Astrocyte (in vitro differentiated cells and primary cell): ENCODE measurements at regions not wholly inside any gene's neighbourhood (a gene's known extent, or its start where the extent isn't known, plus 50 kb on each side); places are given as distances from the start of the nearest gene placed in this dataset.

Source experiments
- DNase-seq: peaks from one replicate; pipeline ENCODE4 v3.0.0-alpha.2; 2010; ENCODE audit warnings: low read depth
- FAIRE-seq: peaks from 2 replicates; lab custom pipeline; 2011; peaks lifted over from hg19 to GRCh38; lab: Jason Lieb, UNC
- H2AFZ ChIP-seq: 2 replicates; pipeline ENCODE4 v1.6.0; 2012; ENCODE audit warnings: low read depth, low read length, inconsistent platforms
- H3K27ac ChIP-seq: 2 replicates; pipeline ENCODE4 v1.5.1; 2011; ENCODE audit warnings: low read depth, low read length, inconsistent platforms
- H3K27me3 ChIP-seq: 2 replicates; pipeline ENCODE4 v1.6.0; 2011; ENCODE audit warnings: low read length, inconsistent platforms; ENCODE audit not compliant: insufficient read depth
- H3K36me3 ChIP-seq: 2 replicates; pipeline ENCODE4 v1.5.1; 2011; ENCODE audit warnings: low read length, inconsistent platforms; ENCODE audit not compliant: insufficient read depth
- H3K4me1 ChIP-seq: 2 replicates; pipeline ENCODE4 v1.5.1; 2011; ENCODE audit warnings: low read length, inconsistent platforms; ENCODE audit not compliant: insufficient read depth
- H3K4me2 ChIP-seq: 2 replicates; pipeline ENCODE4 v1.6.0; 2012; ENCODE audit warnings: low read length, inconsistent platforms
- H3K4me3 ChIP-seq: 2 replicates; pipeline ENCODE4 v1.5.1; 2011; ENCODE audit warnings: low read depth, mild to moderate bottlenecking, low read length, inconsistent platforms; ENCODE audit not compliant: insufficient read depth
- H3K79me2 ChIP-seq: 2 replicates; pipeline ENCODE4 v1.6.0; 2012; ENCODE audit warnings: mild to moderate bottlenecking, low read length, inconsistent platforms; ENCODE audit not compliant: insufficient read depth
- H3K9ac ChIP-seq: 2 replicates; pipeline ENCODE4 v1.6.0; 2012; ENCODE audit warnings: mild to moderate bottlenecking, low read length, inconsistent platforms
- H3K9me3 ChIP-seq: 2 replicates; pipeline ENCODE4 v1.5.1; 2012; ENCODE audit warnings: low read depth, mild to moderate bottlenecking, low read length, inconsistent platforms; ENCODE audit not compliant: insufficient read depth
- H4K20me1 ChIP-seq: 2 replicates; pipeline ENCODE4 v1.6.0; 2012; ENCODE audit warnings: low read length, inconsistent platforms; ENCODE audit not compliant: insufficient read depth
- H3K27ac Mint-ChIP-seq: one replicate; pipeline ENCODE4 v1.8.0; 2021; ENCODE audit warnings: mild to moderate bottlenecking, mixed read lengths; ENCODE audit not compliant: unreplicated experiment
- H3K27me3 Mint-ChIP-seq: one replicate; pipeline ENCODE4 v1.8.0; 2021; ENCODE audit warnings: low read depth, mixed read lengths; ENCODE audit not compliant: unreplicated experiment
- H3K36me3 Mint-ChIP-seq: one replicate; pipeline ENCODE4 v1.8.0; 2021; ENCODE audit warnings: low read depth, mixed read lengths; ENCODE audit not compliant: unreplicated experiment
- H3K4me1 Mint-ChIP-seq: one replicate; pipeline ENCODE4 v1.8.0; 2021; ENCODE audit warnings: low read depth, mixed read lengths; ENCODE audit not compliant: unreplicated experiment
- H3K4me3 Mint-ChIP-seq: one replicate; pipeline ENCODE4 v1.8.0; 2021; ENCODE audit warnings: mild to moderate bottlenecking, moderate library complexity, mixed read lengths; ENCODE audit not compliant: unreplicated experiment
- H3K9me3 Mint-ChIP-seq: one replicate; pipeline ENCODE4 v1.8.0; 2021; ENCODE audit warnings: mild to moderate bottlenecking, mixed read lengths; ENCODE audit not compliant: unreplicated experiment
- EZH2 ChIP-seq: IDR thresholded peaks from 2 replicates; pipeline ENCODE4 v1.6.1; 2012; ENCODE audit warnings: mild to moderate bottlenecking, low read length, inconsistent platforms; ENCODE audit not compliant: insufficient read depth
- TF ChIP-seq, protein P1 (sequence below): IDR thresholded peaks from 2 replicates; pipeline ENCODE4 v1.5.1; 2011; ENCODE audit warnings: low read depth, mild to moderate bottlenecking, inconsistent platforms, low read length, moderate library complexity; ENCODE audit not compliant: insufficient read depth

DNA sequence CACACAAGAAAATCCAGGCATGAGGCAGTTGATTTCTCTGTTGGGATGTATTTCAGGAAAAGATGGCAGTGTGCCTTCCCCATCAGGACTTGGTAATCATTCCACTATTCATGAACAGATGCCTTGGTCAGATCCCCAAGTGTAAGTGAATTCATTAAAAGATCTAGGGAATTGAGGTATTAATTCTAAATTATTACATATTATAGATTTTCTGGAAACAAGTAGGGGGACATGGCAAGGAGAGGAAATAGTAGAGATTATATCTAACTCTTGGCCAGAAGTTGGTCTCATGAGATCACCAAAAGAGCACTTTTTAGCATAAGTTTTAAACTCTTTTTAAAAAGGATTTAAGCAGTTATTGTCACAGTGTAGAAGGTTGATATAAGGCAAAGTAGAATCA, 74.4 kb upstream of the MDFIC2 start:
- Histone ChIP-seq H3K27ac (no peak overlapping the region), H3K79me2 (no peaks in the 10 kb centered on the region), H3K9me3 (no peaks in the 10 kb centered on the region), H3K4me3 (no peak overlapping the region), H4K20me1 (no peaks in the 10 kb centered on the region), H3K27me3 (no peaks in the 10 kb centered on the region), H2AFZ (no peak overlapping the region), H3K4me1 (no peaks in the 10 kb centered on the region), H3K36me3 (no peaks in the 10 kb centered on the region), H3K4me2 (no peak overlapping the region), H3K9ac (no peak overlapping the region)
- Mint-ChIP-seq H3K36me3 (no peaks in the 10 kb centered on the region), H3K9me3 (peaks cover 3% of the 10 kb centered on the region), H3K4me3 (no peak overlapping the region), H3K27ac (no peak overlapping the region), H3K27me3 (no peaks in the 10 kb centered on the region), H3K4me1 (no peaks in the 10 kb centered on the region)
- no peak for DNase-seq
- no peak for FAIRE-seq
- TF ChIP-seq, protein P1, sequence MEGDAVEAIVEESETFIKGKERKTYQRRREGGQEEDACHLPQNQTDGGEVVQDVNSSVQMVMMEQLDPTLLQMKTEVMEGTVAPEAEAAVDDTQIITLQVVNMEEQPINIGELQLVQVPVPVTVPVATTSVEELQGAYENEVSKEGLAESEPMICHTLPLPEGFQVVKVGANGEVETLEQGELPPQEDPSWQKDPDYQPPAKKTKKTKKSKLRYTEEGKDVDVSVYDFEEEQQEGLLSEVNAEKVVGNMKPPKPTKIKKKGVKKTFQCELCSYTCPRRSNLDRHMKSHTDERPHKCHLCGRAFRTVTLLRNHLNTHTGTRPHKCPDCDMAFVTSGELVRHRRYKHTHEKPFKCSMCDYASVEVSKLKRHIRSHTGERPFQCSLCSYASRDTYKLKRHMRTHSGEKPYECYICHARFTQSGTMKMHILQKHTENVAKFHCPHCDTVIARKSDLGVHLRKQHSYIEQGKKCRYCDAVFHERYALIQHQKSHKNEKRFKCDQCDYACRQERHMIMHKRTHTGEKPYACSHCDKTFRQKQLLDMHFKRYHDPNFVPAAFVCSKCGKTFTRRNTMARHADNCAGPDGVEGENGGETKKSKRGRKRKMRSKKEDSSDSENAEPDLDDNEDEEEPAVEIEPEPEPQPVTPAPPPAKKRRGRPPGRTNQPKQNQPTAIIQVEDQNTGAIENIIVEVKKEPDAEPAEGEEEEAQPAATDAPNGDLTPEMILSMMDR: no peak
- TF ChIP-seq EZH2: no peak

DNA sequence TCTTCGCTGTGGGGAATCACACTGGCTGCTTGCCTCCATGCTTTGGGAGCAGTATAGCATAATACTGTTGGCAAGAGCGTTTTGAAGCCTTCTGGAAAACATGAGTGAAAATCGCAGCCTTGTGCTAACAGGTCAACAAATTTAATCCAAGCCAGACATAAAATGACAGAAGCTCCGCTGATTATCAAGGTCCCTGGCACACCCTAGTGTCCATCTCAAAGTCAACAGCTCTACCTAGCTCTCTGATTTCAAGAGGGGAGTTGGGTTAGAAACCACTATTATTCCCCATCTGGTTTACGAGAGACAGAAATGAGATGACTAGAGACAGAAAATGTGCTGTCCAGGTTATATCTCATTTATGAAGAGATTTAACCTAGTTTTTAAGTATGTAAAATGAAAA, 73.6 kb upstream of the MDFIC2 start:
- peaks cover 3% of the 10 kb centered on the region for H3K9me3 Mint-ChIP-seq
- Histone ChIP-seq H3K9me3 (no peaks in the 10 kb centered on the region), H3K27me3 (no peaks in the 10 kb centered on the region), H3K36me3 (no peaks in the 10 kb centered on the region), H4K20me1 (no peaks in the 10 kb centered on the region), H3K4me2 (no peak overlapping the region), H3K4me1 (no peaks in the 10 kb centered on the region), H3K27ac (no peak overlapping the region), H3K79me2 (no peaks in the 10 kb centered on the region), H2AFZ (no peak overlapping the region), H3K9ac (no peak overlapping the region), H3K4me3 (no peak overlapping the region)
- no peak for DNase-seq
- no peak overlapping the region for H3K4me3 Mint-ChIP-seq
- H3K27ac Mint-ChIP-seq: no peak overlapping the region
- no peaks in the 10 kb centered on the region for H3K4me1 Mint-ChIP-seq
- H3K27me3 Mint-ChIP-seq: no peaks in the 10 kb centered on the region
- FAIRE-seq: no peak
- no peaks in the 10 kb centered on the region for H3K36me3 Mint-ChIP-seq
- no peak for TF ChIP-seq EZH2
- TF ChIP-seq, protein P1: no peak

DNA sequence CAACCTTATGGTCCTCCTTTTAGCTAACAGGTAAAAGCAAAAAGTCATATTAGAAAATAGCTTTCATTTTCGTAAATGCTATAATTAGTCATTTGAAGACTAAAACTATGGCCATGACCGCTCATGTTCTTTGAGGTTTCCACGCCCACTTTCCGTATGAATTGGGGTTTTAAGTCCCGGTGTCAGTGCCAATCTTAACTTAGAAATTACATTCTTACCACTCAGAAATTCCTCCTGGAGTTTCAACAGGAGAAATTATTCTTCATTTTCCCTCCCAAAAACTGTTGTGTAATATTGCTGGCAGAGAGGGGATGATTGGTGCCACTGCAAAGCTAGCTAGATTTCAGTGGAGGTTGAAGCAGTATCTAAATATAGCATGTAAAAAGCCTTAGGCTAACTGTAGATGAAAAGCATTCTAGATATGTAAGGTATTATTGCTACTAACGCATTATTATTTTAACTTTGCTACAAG, 71.0 kb upstream of the MDFIC2 start:
- DNase-seq: no peak
- no peaks in the 10 kb centered on the region for H3K4me1 Mint-ChIP-seq
- H3K27me3 Mint-ChIP-seq: no peaks in the 10 kb centered on the region
- H3K4me3 Mint-ChIP-seq: no peak overlapping the region
- FAIRE-seq: no peak
- H3K36me3 Mint-ChIP-seq: no peaks in the 10 kb centered on the region
- Histone ChIP-seq H4K20me1 (no peaks in the 10 kb centered on the region), H3K27ac (no peak overlapping the region), H2AFZ (no peak overlapping the region), H3K9ac (no peak overlapping the region), H3K4me2 (no peak overlapping the region), H3K36me3 (no peaks in the 10 kb centered on the region), H3K4me1 (no peaks in the 10 kb centered on the region), H3K9me3 (no peaks in the 10 kb centered on the region), H3K27me3 (no peaks in the 10 kb centered on the region), H3K79me2 (no peaks in the 10 kb centered on the region), H3K4me3 (no peak overlapping the region)
- no peaks in the 10 kb centered on the region for H3K9me3 Mint-ChIP-seq
- no peak overlapping the region for H3K27ac Mint-ChIP-seq
- TF ChIP-seq EZH2: no peak
- TF ChIP-seq, protein P1: no peak
